RPMI8226 (cell line): ENCODE measurements at regions not wholly inside any gene's neighbourhood (a gene's known extent, or its start where the extent isn't known, plus 50 kb on each side); places are given as distances from the start of the nearest gene placed in this dataset.

Experiments used
- DNase-seq: peaks from one replicate; pipeline ENCODE4 v3.0.0-alpha.2; 2015

DNA sequence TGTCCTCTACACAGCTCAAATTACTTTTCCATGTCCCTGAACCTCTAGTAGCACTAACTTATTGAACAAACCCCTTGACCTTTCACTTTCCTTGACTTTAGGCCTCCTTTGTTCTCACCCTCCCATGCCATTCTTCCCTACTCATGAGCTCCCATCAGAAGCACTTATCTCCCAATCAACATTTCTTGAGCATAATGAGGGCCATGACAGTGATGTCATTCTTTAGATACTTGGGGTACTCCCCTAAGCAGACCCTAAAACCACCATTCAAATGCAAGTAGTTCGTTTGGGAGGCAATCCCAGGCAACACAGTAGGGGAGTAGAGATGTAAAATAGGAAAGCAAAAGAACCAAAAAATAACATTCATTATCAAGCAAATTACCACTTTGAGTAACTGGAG, 115.9 kb upstream of the ARHGAP28 start:
- no peak for DNase-seq

DNA sequence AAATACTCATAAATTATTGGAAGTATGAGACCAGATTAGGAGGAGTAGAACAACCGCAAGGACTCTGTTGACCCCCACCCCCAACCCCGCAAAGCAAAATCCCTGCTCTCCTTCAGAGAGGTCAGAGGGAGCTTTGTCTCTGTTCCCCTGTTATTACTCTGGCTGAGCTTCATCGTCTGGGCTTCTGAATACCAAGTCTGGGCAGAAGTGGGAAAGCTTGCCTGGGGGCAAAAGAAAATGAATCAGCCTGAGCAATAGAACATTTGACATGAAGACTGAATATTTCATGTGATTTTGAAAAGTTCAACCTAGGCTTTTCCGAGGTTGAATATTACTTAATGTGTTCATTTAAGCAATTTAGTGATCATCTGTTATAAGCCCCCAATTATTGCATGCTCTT, 114.6 kb upstream of the ARHGAP28 start:
- no peak for DNase-seq

DNA sequence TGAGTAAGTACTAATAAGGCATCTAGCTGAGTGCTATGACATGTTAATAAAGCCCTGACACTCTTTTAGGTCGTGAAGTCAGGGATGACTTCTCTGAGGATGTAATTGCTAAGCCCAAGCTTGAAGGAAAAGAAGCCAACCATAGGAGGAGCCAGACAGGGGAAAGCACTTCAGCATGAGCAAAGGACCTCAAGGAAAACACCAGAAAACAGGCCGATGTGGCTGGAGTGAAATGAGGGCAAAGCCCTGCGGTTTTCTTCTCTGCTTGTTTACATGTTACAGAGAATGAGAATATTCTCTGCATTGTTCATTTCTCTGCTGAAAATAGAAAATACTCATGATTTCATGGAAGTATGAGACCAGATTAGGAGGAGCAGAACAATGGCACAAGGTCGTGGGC, 112.5 kb upstream of the ARHGAP28 start:
- DNase-seq = no peak

DNA sequence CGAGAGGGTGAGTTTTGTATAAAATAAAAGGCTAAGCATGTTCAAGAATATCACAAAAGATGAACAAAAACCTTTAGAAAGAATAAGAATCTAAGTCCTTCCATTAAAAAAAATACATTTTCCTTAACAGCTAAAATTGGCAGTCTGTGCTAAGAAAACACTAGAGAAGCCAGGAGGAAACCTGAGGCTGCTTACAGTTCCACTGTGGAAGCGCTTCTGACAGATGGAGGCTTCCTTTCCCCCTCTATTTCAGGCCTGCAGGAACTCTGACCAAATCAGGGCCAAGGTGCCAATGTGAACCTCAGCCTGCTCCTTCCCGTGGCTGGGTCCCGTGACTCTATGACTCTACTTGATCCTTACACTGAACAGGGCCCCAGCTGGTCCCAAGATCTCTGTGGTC, 108.1 kb upstream of the ARHGAP28 start:
- DNase-seq = no peak

DNA sequence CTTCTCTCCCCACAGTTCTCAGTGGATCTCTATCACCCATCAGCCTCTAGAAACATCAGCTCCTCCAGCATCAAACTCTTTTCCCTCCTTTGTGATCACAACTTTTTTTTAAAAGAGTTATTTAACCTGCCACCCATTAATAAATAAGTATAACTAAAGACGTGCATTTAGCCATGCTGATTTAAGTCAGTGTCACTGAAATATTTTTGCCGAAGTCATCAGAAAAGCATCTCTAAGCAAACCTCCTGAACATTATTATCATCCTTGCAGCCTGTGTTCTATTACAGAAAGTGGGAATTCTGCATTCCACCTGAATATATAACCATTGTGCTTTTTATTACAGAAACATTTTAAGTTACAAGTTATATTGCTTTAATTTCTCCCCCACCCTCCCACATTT, 106.2 kb upstream of the ARHGAP28 start:
- DNase-seq = no peak

DNA sequence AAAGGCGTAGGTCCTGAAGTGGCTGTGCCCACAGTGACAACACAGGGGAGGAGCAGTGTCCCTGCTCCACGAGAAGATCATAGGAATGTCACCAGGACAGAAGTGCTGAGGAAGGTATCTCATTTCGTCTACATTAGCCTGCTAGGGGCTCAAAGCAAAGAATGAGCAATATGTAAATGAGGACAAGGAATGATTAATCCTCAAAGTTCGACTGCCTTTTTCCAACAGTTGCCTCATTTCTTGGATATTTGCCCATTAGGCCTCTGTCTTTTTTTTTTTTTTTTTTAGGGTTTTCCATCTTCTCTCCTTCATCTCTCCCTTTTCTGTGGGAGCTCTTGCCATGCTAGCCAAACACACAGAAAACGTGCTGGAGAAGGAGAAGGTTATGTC, 105.2 kb upstream of the ARHGAP28 start:
- DNase-seq = no peak

DNA sequence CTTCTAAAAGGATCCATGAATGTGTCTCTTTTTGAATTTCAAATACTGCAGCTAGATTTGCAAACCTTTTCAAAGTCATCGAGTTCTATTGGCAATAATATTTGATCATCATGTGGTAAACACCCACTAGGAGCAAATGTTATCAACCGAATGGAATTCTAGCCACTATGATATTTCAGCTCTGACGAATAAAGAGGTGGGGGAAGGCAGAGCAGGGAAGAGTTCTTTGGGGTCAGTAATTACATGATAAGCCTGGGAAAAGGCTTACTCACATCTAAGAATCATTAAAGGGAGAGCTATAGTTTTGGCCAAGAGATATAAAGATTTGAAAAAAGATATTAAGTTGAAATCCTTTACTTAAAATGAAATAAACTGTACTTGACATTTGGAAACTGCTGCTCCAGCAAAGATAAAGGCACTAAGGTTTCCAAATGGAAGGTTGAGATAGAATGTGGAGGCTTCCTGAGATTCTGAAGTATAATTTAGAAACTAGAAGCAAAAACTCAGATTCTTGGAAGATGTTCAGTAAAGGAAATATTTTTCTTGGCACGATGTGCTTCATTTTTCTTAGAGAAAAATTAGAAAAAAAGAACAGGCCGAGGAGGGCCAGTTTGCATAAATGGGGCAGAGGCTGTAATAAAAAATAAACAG, 104.7 kb upstream of the ARHGAP28 start:
- no peak for DNase-seq

DNA sequence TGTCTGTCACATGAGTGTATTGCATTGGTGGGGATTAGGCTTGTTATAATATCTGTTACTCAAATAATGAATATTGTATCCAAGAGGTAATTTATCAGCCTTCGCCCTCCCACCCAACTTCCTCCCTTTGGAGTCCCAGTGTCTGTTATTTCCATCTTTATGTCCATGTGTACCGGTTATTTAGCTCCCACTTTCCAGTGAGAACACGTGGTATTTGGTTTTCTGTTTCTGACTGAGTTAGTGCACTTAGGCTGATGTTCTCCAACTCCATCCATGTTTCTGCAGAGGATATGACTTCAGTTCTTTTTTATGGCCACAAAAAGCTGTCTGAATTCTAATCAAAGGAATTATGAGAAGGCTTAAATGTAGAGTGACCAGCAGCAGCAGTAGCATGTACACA, 104.0 kb upstream of the ARHGAP28 start:
- no peak for DNase-seq

DNA sequence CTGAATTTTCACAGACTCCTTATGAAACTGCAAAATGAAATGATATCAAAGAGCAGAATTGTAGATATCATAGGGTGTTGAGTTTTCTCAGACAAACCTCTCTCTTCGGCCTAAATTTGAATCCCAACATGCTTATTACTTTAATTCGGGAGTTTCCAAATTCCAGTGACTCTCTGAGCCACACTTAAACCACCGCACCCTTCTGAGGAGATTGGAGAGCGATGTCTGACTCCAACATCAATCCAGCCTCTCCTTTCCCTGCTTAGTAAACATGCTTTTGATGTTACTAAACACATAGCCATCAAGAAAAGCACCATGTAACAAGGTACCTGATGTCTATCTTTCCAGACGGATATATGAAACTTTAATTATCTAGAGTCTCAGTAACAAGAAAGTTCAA, 103.1 kb upstream of the ARHGAP28 start:
- no peak for DNase-seq

DNA sequence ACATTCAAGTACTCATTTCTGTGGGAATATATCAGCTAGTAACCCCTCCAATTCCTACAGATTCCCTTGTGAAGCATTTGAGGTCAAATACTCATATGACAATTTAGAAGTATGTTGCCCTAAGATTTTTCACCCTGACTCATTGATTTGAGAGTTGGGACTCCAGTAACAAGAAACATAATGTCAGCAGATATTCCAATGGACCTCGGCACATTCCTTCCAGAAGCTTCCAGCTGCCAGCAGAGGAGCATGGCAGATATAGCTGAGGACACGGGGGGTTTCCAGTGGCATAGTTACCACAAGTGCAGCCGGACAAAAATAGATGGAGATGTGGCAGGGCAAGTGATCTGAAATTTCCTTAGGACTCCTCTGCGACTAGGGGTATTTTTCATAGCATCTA, 101.9 kb upstream of the ARHGAP28 start:
- DNase-seq = no peak

DNA sequence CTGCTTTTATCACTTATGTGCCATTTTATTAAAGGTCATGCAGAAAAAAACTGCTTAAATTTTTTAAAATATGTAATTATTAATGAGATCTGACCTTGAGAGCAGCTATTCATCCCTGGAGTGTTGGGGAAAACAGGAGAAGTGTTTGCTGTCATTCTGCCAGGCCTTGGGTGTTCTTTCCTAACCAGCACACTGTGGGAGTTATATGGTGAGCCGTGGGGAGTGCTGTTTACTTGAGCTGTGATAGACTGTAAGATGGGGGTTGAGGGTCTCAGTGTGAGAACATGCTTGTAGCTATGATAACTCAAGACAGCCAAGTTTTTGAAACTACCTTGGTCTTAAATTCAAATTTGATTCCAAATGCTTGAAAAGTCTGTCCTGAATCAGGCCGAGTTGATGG, 101.3 kb upstream of the ARHGAP28 start:
- DNase-seq = no peak

DNA sequence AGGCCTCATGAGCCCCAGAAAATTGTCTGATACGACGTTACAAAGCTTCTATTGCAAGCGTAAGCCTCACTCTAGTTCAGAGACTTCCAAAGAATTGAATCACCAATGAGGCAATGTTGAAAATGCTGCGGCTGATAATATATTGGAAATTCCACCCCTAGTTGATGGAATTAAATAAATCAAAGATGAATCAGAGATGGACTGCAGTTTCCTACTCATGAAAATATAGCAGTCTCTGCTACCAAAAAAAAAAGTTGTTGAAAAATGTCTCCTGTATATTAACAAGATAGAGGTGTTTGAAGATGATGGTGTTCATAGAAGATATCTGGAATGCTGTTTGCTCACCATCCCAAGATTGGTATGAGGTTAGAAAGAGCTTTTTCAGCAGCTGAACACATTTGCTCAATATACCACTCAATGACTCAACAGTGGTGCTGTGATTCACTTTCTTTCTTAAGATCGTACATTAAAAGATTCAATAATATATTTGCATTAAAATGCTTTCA, 99.8 kb upstream of the ARHGAP28 start:
- no peak for DNase-seq

DNA sequence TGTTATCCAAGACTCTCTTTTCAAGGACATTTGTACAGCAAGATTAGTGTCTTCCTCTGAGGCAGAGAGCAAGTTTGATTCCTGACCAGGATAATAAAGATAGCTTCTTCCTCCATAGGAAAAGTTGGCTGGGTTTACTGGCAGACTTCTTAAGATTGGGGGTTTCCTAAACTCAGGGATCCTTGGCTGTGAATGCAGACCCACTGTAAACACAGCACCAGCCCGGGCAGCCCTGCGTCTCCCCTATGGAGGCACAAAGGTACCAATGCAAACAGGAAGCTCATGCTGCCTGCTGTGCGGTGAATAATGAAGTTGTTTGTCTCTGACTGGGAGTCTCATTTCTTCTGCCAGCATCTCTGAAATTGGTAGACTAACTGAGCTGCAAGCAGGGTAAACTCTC, 96.2 kb upstream of the ARHGAP28 start:
- DNase-seq = no peak

DNA sequence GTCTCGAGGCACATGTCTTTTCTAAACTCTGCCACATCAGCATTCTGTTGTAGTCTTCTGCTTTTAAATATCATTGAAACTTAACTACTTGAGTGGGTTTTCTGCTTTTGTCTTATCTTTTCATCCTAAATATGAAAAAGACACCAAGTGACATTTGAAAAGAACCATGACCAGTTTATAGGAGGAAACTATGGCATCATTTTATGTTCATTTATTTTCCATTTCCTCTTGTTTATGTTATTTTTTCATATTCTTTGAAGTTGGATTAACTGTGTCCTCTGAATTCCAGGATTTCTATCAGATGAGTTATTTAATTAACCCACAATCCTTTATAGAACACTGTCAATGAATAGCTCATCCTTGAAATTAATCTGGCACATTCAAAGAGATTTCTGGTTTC, 93.4 kb upstream of the ARHGAP28 start:
- no peak for DNase-seq

DNA sequence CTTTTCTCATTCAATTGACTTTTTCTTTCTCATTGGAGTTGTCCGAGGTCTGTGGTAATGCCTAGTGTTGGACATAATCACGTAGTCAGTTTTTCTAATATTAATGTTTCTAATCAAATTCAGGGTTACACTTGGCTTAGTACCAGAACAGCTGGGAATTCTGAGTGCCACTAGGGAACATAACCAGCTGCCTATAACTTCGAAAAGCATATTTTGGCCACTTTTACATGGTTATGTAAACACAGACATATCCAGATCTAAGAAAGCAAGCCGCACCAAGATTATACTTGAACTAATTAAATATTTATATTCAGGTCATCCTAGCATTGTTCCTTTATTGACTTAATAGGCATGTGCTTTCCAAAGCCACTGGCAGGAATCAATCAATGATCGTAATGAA, 91.1 kb upstream of the ARHGAP28 start:
- no peak for DNase-seq

DNA sequence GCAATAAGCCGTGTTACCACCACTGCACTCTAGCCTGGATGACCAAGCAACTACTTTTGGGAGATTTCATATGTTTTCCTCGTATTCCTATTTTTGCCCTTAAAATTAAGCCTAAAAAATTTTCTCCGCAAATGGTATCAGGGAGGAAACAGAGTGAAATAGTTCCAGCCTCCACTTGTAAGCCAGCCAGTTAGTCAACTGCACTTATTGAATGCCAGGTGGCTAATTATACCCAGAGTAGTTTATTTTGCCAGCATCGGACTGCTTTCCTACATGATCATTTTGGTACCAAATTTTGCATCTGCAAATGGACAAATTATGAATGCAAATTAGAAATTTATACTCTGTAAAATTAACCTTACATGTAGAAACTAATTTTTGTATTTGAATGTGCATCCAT, 90.2 kb upstream of the ARHGAP28 start:
- DNase-seq = no peak

DNA sequence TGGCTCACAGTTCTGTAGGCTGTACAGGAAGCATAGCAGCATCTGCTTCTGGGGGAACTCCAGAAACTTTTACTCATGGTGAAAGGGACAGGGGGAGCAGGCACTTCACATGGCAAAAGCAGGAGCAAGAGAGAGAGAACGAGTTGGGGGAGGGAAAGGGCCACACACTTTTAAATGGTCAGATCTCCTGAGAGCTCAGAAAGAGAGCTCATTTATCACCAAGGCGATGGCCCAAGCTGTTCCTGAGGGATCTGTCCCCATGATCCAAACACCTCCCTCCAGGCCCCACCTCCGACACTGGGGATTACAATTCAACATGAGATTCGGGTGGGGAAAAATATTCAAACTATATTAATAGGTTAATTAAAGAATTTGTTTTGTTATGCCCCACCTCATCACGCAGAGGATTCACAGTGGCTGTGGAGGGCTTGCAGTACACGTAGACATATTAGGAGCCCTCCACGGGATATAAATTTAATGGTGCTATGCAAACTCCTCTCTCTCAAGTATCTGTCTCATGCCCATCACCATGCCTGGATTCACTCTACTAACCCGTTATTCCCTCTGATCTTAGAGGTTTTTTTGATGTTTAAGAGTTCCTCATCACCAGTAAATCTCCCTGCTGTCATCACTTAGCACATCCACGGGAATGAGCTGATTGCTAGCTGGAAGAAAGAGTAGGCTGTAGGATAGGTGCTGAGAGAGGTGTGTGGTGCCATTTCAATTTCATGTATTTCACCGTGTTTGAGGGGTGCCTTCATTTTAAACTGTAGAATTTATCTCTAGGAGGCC, 84.5 kb upstream of the ARHGAP28 start:
- DNase-seq = no peak

DNA sequence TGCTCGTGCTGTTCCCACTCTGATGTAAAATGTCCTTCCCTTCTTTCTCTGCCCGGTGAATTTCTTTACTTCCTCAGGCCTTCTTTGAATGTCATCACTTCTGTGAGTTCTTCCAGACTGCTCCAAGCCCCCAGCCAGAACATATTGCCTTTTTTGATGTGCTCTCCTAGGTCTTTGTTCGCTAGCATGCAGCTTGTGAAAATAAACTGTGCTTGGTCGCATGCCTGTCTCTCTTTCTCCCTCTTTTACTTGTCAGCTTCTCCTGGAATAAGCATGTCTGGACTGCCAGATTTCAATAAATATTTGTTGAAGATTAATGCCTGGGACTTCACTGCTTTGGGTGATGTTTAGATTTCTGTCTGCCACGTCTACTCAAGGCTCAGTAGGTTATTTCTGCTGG, 82.7 kb upstream of the ARHGAP28 start:
- DNase-seq = no peak

DNA sequence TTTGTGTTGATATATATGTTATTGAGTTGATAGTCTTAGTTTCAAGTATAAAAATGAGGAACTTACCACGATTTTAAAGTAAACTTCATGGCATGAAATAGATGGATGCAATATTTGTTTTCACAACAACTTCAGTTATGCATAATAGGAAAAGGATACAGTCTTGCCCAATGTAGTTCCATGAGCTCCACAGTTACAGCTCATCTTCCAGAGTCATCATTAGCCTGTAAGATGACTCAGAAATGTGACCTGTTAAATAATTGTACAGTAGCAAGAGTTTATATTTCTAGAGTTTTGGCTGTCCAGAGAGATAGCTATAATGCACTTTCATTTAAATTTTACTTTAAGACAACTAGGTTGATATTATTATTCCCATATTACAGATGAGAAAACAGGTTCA, 80.9 kb upstream of the ARHGAP28 start:
- no peak for DNase-seq

DNA sequence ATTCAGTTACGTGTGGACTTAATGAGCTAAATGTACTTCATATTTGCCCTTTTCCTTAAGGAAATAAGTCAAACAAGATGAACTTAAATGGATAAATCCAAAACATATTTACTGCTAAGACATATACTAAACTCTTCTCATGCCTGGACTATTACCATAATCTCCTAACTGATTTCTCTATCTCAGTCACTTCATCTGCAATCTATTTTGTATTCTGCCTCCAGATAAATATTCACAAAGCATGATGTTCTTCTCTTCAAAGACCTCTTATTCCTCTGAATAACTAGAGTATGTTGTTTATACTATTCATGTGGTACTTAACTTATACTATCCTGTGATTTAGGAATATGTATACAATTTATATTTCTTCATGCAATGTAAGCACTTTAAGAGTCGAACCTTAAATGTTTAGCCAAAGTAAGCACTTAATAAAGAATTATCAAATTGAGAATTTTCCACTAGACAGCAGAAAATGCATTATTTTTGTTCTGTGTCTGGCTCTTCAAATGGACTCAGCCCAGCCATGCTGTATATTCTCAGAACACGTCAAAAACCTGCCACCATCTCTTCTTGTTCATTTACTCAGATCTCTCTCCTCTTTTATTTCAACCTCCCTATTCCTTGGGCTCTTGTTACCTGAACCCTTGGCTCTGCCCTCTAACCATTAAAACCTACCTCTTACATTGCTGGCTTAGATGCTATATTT, 79.9 kb upstream of the ARHGAP28 start:
- no peak for DNase-seq

DNA sequence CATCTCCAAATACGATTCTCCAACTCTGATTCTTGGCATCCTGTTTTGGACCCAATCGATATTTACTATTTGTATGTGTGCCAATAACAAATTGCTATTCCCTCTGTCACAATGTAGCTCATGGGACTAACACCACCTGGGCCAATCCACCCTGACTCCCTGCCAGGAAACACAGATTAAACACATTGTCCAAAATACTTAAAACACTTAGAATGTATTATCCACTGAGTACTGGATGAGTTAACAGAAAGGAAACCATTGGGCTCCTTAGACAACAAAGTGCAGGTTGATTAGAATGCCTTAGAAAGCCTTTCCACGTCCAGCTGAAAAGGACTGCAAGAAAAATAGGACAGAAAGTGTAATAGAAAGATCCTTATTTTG, 79.4 kb upstream of the ARHGAP28 start:
- DNase-seq = no peak

DNA sequence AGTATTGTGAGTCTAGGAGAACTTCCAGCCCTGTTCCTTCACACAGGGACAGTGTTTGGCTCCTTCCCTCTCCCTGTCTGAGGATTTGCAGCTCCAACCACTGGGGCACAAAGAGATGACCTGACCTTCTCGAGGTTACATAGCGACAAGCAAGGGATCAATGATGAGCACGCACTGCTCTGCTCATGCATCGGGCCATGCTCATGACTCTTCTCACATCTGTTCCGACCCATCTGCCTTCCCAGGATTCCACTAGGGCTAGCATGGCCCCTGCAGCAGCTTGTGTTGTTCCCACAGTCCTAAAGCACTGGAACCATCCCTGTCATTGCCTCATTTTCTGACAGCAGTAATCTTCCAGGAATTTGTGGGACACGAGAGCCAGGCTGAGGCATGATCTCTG, 78.8 kb upstream of the ARHGAP28 start:
- DNase-seq = no peak

DNA sequence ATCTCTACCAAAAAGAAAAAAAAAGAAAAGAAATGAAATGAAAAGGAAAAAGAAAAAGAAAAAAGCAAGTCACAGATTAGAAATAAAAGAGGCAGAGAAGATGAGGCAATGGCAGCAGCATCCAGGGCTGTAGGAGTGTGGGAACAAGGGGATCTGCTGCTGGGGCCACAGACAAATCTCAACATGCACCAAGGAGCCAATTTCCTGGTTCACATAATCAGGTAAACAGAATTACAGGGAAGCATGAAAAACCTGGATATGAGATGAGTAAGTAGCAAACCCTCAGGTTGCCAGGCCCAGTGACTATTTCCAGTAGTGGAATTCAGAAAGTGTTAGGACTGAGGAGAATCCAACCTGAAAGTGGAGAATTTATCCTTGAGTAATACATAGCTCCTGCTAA, 77.4 kb upstream of the ARHGAP28 start:
- no peak for DNase-seq

DNA sequence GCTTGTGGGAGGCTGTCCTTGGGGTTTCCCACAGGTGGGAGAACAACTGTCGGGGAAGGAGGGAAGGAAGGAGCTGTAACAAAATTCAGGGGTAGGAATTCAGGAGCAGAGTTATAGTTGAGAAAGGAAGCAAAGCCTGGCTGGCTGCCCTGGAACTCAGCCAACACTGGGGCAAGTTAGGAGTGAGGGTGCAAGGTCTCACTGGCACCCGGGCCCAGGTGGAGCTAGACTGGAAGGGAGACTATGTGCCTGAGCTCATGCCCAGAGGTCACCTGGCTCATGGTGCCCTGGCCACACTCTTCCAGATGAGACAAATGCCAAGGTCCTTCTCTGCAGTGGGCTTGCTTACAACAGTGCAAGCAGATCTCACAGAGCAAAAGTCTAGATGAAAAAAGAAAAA, 75.6 kb upstream of the ARHGAP28 start:
- DNase-seq = no peak
